Nephron progenitor cell (in vitro differentiated cells): ENCODE measurements at regions not wholly inside any gene's neighbourhood (a gene's known extent, or its start where the extent isn't known, plus 50 kb on each side); places are given as distances from the start of the nearest gene placed in this dataset.
"Not testable (repeated sequence)": the region's sequence is repeated elsewhere in the genome, so short reads cannot be mapped to it uniquely, and the experiment has no call there.

ENCODE experiments used
- DNase-seq: peaks from one replicate; pipeline ENCODE4 v3.0.0; 2021
- H3K27ac Mint-ChIP-seq: 2 replicates; pipeline ENCODE4 v1.8.0; 2021; ENCODE audit warnings: mild to moderate bottlenecking, moderate library complexity, mixed read lengths
- H3K27me3 Mint-ChIP-seq: 2 replicates; pipeline ENCODE4 v1.8.0; 2021; ENCODE audit warnings: mild to moderate bottlenecking, low read depth, mixed read lengths; ENCODE audit not compliant: poor library complexity
- H3K36me3 Mint-ChIP-seq: 2 replicates; pipeline ENCODE4 v1.8.0; 2021; ENCODE audit warnings: low read depth, mixed read lengths
- H3K4me1 Mint-ChIP-seq: 2 replicates; pipeline ENCODE4 v1.8.0; 2021; ENCODE audit warnings: mixed read lengths
- H3K4me3 Mint-ChIP-seq: 2 replicates; pipeline ENCODE4 v1.8.0; 2021; ENCODE audit warnings: mild to moderate bottlenecking, moderate library complexity, mixed read lengths
- H3K9me3 Mint-ChIP-seq: 2 replicates; pipeline ENCODE4 v1.8.0; 2021; ENCODE audit warnings: mild to moderate bottlenecking, moderate library complexity, mixed read lengths
- TF ChIP-seq, protein P1 (sequence below): fragments of 200-600 bp; sonication (generic); IDR thresholded peaks from 2 replicates; pipeline ENCODE4 v1.5.0; 2021; ENCODE audit warnings: antibody characterized with exemption

DNA sequence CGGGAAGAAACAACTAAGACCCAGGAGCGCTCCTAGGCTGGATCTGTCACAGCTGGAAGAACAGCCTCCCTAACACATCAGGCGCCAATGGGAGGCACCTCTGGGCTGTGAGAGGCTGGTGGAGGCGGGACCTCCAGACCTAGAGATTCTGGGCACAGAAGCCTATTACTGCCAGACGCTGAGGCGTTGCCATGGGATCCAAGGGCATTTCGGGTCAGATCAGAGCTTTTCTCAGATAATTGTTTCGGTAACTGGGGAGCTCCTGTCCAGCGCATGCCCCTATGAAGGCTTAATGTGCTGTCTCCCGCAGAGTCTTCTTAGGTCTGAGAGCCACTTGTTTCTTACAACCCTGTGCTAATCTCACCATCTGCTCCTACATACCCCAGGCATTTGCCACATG, 339.2 kb downstream of the ZNF716 start:
- Mint-ChIP-seq H3K36me3 (no peaks in the 10 kb centered on the region), H3K27ac (no peak overlapping the region), H3K27me3 (peaks cover 3% of the 10 kb centered on the region), H3K4me3 (no peak overlapping the region), H3K4me1 (no peaks in the 10 kb centered on the region), H3K9me3 (peaks cover 73% of the 10 kb centered on the region)
- DNase-seq: no peak
- TF ChIP-seq, protein P1, sequence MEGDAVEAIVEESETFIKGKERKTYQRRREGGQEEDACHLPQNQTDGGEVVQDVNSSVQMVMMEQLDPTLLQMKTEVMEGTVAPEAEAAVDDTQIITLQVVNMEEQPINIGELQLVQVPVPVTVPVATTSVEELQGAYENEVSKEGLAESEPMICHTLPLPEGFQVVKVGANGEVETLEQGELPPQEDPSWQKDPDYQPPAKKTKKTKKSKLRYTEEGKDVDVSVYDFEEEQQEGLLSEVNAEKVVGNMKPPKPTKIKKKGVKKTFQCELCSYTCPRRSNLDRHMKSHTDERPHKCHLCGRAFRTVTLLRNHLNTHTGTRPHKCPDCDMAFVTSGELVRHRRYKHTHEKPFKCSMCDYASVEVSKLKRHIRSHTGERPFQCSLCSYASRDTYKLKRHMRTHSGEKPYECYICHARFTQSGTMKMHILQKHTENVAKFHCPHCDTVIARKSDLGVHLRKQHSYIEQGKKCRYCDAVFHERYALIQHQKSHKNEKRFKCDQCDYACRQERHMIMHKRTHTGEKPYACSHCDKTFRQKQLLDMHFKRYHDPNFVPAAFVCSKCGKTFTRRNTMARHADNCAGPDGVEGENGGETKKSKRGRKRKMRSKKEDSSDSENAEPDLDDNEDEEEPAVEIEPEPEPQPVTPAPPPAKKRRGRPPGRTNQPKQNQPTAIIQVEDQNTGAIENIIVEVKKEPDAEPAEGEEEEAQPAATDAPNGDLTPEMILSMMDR: no peak

DNA sequence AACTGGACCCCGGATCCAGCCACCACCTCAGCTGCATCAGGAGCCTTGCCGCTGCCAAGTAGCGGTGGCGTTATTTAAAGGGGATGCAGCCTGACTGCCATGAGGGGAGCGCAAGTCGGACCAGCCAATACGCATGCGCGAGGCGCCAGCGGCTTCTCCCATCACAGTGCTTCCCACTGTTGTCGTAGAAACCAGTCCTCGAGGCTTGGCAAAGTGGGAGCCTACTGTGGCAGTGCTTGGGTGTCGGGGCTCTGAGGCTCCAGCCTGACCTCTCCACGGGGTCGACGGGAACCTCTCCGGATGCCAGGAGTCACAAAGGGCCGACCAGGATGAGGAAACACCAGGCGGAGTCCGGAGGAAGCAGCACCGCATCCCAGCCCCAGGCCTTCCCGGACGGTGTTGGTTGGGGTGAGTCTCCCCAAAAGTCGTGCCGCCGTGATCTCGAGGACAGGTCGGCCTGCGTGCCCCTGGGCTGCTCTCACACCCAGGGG, 369.6 kb downstream of the ZNF716 start:
- DNase-seq: no peak
- no peaks in the 10 kb centered on the region for H3K27me3 Mint-ChIP-seq
- H3K9me3 Mint-ChIP-seq: peaks cover 85% of the 10 kb centered on the region
- TF ChIP-seq, protein P1: no peak
- no peak overlapping the region for H3K27ac Mint-ChIP-seq
- H3K36me3 Mint-ChIP-seq: peaks cover 14% of the 10 kb centered on the region
- H3K4me3 Mint-ChIP-seq: no peak overlapping the region
- H3K4me1 Mint-ChIP-seq: no peaks in the 10 kb centered on the region

DNA sequence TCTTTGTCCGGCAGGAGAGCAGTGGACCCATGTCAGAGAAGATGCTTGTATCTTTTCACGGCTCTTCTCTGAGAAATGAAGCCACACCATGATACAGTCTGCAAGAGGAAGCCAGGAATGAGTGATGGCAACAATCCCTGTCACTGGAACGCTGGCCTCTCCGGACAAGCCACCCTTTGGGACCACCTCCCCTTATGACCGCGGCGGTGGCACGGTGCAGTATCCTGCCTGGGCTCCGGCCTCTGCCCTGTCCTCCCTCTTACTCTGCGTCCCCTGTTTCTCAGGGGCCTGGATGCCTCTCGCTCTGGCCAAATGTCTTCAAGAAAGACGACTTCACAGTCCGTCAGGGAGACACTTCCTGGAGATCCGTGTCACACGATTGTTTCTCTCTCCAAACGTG, 370.5 kb downstream of the ZNF716 start:
- H3K9me3 Mint-ChIP-seq: peaks cover 89% of the 10 kb centered on the region
- DNase-seq: no peak
- no peak overlapping the region for H3K4me3 Mint-ChIP-seq

DNA sequence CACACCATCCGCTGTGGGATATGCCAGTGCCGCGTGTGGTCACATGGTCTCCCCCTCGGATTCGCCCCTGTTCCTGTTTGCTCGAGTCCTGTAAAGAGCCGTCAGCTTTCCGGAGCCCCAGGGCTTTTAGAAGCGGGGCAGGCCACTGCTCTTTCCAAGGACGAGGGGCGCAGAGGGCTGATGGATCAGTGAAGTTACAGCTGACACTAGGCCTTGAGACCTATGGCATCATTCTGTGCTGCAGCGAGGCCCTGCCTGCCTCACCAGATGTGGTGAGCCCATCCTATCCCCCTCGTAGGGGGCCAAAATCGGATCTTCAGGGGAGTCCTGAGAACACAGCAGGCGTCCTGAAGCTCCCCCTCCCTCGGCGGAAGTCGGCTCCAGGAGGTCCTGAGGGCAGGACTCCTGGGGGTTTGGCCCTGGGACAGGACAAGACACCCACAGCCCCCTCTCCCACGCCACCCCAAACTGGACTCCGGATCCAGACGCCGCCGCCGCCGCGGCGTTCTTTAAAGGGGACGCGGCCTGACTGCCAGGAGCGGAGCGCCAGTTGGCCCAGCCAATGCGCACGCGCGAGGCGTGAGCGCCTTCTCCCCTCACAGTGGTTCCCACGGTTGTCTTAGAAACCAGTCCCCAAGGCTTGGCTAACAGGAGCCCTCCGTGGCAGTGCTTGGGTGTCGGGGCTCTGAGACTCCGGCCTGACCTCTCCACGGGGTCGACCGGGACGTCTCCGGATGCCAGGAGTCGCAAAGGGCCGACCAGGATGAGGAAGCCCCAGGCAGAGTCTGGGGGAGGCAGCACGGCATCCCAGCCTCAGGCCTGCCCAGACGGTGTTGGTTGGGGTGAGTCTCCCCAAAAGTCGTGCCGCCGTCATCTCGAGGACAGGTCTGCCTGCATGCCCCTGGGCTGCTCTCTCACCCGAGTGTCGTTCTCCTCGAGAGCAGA, 371.7 kb downstream of the ZNF716 start:
- no peak for DNase-seq
- Mint-ChIP-seq H3K27me3 (no peaks in the 10 kb centered on the region), H3K27ac (no peak overlapping the region), H3K36me3 (peaks cover 14% of the 10 kb centered on the region), H3K4me3 (no peak overlapping the region), H3K4me1 (no peaks in the 10 kb centered on the region), H3K9me3 (peaks cover 84% of the 10 kb centered on the region)
- TF ChIP-seq, protein P1: no peak

More for the DNA sequence above, 370.5 kb downstream of the ZNF716 start:
- no peaks in the 10 kb centered on the region for H3K27me3 Mint-ChIP-seq
- H3K4me1 Mint-ChIP-seq: no peaks in the 10 kb centered on the region
- peaks cover 14% of the 10 kb centered on the region for H3K36me3 Mint-ChIP-seq
- TF ChIP-seq, protein P1: no peak
- H3K27ac Mint-ChIP-seq: no peak overlapping the region

DNA sequence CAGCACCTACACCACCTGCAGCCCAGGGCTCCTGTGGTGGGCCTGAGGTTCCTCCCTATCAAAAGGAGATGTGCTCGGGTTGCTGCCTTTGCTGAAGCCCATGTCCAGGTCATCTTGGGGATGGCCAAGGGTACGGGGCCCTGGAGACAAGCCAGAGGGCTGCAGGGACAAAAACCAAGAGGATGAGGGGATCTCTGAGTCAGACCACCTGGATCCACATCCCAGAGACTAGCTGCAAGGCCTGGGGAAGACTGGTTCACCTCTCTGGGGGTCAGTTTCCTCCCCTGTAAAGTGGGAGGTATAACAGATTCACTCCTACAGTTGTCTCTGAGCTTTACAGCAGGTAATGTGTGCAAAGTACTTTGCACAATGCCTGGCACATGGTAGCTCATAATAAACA, 376.6 kb downstream of the ZNF716 start:
- H3K4me3 Mint-ChIP-seq, DNase-seq, H3K4me1 Mint-ChIP-seq, H3K27ac Mint-ChIP-seq, H3K27me3 Mint-ChIP-seq: not testable (repeated sequence)
- peaks cover 40% of the 10 kb centered on the region for H3K9me3 Mint-ChIP-seq
- peaks cover 10% of the 10 kb centered on the region for H3K36me3 Mint-ChIP-seq

DNA sequence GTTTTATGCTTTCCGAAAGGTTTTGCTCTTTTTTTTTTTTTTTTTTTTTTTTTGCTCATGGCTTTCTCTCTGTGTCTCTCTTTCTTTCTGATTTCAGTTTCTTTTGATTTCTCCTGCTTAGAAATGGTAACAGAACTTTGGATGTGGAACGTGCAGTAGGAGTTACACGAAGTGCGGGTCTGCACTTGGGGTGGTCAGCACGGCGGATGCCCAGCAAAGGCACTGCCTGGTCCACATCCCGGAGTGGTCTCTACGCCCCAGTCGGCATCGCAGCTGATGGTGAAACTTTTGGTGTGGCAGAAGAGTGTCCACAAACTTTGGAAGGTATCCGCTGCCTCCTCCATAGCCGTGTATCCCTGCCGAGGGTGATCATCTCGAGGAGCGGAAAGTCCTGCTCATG, 385.2 kb downstream of the ZNF716 start:
- H3K27me3 Mint-ChIP-seq: not testable (repeated sequence)

DNA sequence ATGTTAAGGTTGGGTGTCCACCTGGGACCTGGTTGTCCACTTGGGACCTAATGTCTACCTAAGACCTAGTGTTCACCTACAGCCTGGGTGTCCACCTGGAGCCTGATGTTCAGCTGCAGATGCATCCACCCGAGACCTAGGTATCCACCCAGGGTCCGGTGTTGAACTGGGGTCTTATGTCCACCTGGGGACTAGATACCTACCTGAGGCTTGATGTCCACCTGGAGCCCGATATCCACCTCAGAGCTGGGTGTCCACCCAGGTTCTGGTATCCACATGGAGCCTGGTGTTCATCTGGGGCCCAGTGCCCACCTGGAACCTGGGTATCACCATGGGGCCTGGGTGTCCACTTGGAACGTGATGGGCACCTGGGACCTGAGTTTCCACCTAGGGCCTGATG, 389.2 kb downstream of the ZNF716 start:
- H3K4me1 Mint-ChIP-seq, H3K4me3 Mint-ChIP-seq, DNase-seq, H3K36me3 Mint-ChIP-seq, H3K27me3 Mint-ChIP-seq, H3K9me3 Mint-ChIP-seq, H3K27ac Mint-ChIP-seq: not testable (repeated sequence)

More for the DNA sequence above, 385.2 kb downstream of the ZNF716 start:
- not testable (repeated sequence) for H3K4me1 Mint-ChIP-seq, H3K9me3 Mint-ChIP-seq, H3K4me3 Mint-ChIP-seq, DNase-seq, H3K36me3 Mint-ChIP-seq, H3K27ac Mint-ChIP-seq
